ENCODE measurements at regions not wholly inside any gene's neighbourhood (a gene's known extent, or its start where the extent isn't known, plus 50 kb on each side); places are given as distances from the start of the nearest gene placed in this dataset.

DNA sequence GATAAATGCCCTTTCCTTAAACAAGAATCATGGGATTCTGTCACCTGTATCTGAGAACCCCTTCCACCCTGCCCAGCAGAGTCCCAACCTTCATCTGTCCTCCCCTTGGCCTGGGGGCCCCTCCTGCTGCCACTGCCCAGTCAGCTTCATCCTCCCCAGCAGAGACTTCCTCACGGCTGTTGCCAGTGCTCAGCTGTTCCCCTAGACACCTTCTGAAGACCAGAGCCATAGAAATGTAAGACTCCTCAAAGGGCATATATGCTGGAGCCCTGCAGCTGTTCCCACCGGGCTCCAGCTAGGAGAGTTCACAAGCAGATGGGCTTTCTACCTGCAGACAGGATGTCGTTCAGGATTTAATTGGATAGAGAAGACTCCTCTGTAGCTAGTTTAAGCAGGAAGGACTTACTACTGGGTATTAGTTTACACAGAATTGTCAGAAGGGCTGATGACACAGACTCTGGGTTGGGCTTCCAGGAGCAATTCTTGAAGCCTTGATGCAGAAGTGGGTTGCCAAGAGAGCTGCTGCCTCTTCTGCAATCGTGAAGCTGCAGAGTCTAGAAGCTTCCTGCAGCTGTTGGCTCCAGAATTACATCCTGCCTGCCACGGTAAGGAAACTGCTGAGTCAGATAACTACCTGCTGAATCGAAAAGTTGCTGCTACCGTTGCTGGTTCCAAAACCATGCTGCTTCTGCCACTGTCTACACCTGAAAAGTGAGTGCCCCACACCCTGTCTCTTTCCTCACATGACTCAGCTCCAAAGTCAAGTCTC lies 57.1 kb upstream of the MLN start:
- Histone ChIP-seq H3K27me3 (no peaks in the 10 kb centered on the region), H3K27ac (no peak overlapping the region), H3K4me3 (no peak overlapping the region), H3K4me1 (peaks cover 10 to 21% (median 18%) of the 10 kb centered on the region in 4 donors), H3K9me3 (no peaks in the 10 kb centered on the region), H3K36me3 (no peaks in the 10 kb centered on the region)
- 23 to 26% methylated on average over 5 to 7 of the region's 7 CpGs for WGBS, 2 donors
- TF ChIP-seq, protein P1, sequence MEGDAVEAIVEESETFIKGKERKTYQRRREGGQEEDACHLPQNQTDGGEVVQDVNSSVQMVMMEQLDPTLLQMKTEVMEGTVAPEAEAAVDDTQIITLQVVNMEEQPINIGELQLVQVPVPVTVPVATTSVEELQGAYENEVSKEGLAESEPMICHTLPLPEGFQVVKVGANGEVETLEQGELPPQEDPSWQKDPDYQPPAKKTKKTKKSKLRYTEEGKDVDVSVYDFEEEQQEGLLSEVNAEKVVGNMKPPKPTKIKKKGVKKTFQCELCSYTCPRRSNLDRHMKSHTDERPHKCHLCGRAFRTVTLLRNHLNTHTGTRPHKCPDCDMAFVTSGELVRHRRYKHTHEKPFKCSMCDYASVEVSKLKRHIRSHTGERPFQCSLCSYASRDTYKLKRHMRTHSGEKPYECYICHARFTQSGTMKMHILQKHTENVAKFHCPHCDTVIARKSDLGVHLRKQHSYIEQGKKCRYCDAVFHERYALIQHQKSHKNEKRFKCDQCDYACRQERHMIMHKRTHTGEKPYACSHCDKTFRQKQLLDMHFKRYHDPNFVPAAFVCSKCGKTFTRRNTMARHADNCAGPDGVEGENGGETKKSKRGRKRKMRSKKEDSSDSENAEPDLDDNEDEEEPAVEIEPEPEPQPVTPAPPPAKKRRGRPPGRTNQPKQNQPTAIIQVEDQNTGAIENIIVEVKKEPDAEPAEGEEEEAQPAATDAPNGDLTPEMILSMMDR (IDR thresholded peaks at IDR 0.05): no peak
- TF ChIP-seq POLR2AphosphoS5 (IDR thresholded peaks at IDR 0.05) (no peak), EP300 (IDR thresholded peaks at IDR 0.05) (no peak), POLR2A (IDR thresholded peaks at IDR 0.05) (no peak)
- ATAC-seq (ENCODE audit: low FRiP score in 2 of 2): no peak
- no peak for DNase-seq

DNA sequence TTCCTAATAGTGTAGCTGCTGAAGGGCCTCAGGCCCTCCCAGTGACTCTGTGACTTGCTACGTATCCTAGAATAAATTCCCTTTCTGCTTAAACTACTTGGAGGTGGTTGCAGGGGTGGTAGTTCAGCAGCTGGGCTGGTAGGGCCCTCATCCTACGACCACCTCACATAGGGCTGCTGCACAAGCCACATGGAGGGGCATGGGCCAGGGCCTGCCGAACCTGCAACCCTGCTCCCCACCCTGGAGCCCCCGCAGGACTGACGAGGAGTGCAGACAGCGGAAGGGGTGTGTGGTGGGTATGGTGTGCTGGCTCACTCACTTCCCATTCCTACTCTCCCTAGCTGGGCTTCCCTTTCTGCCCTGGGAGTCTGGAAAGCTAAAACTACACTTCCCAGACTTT lies 56.2 kb upstream of the MLN start:
- Histone ChIP-seq H3K4me1 (peaks cover 10 to 23% (median 18%) of the 10 kb centered on the region in 4 donors), H3K4me3 (no peak overlapping the region), H3K27me3 (no peaks in the 10 kb centered on the region), H3K36me3 (no peaks in the 10 kb centered on the region), H3K9me3 (no peaks in the 10 kb centered on the region), H3K27ac (no peak overlapping the region)
- no peak for ATAC-seq (ENCODE audit: low FRiP score in 2 of 2)
- no peak for DNase-seq
- WGBS, 2 donors: 86% methylated on average over 6 of the region's 6 CpGs
- TF ChIP-seq POLR2AphosphoS5 (IDR thresholded peaks at IDR 0.05): no peak
- no peak for TF ChIP-seq POLR2A (IDR thresholded peaks at IDR 0.05)
- TF ChIP-seq, protein P1 (IDR thresholded peaks at IDR 0.05): no peak
- no peak for TF ChIP-seq EP300 (IDR thresholded peaks at IDR 0.05)

DNA sequence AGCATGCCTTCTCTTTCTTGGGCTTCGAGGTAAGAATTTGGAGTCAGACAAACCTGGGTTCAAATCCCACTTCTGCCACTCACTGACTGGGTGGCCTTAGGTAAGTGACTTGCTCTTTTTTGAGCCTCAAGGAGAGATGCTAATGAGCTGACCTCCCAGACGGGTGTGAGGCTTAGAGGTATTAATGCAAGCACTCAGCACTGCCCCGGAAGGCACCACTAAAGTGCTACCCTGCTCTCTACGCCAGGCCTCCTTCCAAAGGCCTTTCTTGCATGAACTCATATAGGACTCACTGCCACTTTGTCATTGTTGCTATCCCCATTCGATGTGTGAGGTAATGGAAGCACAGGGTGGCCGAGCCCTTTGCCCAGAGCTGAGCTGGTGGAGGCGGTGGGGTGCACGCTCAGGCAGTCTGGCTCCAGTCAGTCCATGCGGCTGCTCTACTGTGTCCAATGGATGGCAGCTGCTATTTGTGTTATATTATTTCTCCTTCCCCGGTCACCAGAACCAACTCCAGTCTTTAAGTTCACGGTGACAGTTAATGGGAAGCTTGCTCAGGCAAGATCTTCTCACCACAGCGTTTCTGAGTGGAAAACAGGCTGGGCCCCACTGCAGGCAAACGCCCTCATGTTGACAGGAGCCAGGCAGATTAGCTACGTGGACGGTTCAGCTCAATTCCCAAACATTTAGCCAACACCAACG lies 55.2 kb upstream of the MLN start:
- TF ChIP-seq POLR2A (IDR thresholded peaks at IDR 0.05) (no peak), EP300 (IDR thresholded peaks at IDR 0.05) (no peak), POLR2AphosphoS5 (IDR thresholded peaks at IDR 0.05) (no peak)
- TF ChIP-seq, protein P1 (IDR thresholded peaks at IDR 0.05): no peak
- no peak overlapping the region for H3K4me3 ChIP-seq
- 87 to 89% methylated on average over 5 to 16 of the region's 16 CpGs for WGBS, 2 donors
- H3K9me3 ChIP-seq: no peaks in the 10 kb centered on the region
- ATAC-seq (ENCODE audit: low FRiP score in 2 of 2) (no peak), DNase-seq (no peak)
- H3K4me1 ChIP-seq: peaks cover 10 to 23% (median 18%) of the 10 kb centered on the region in 4 donors
- H3K36me3 ChIP-seq: no peaks in the 10 kb centered on the region
- H3K27me3 ChIP-seq: no peaks in the 10 kb centered on the region
- no peak overlapping the region for H3K27ac ChIP-seq

DNA sequence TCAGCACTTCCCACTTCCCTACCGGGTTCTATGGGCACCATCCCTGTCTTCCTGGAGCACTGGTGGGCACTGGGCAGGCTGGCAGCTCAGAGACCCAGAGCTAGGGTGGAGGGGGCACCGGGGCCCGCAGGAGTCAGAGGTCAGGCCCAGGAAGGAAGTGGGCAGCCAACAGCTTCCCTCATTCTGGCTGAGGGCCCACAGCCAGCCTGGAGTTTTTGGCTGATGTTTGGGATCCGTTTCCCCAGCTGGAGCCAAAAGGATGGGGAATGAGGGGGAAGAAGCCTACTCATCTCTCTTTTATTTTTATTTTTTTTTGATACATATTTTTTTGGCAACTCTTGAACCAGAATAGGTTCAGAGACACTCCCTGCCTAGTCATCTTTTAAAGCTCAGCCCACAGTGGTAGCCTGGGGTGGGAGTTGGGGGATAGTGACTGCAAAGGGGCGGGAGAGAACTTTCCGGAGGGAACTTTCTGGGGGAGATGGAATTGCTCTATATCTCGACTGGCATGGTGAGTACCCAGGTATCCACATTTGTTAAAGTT lies 54.2 kb upstream of the MLN start:
- ATAC-seq (ENCODE audit: low FRiP score in 2 of 2) (no peak), DNase-seq (no peak)
- Histone ChIP-seq H3K4me1 (peaks cover 10 to 23% (median 18%) of the 10 kb centered on the region in 4 donors), H3K27ac (no peak overlapping the region), H3K4me3 (no peak overlapping the region), H3K27me3 (no peaks in the 10 kb centered on the region), H3K9me3 (no peaks in the 10 kb centered on the region), H3K36me3 (no peaks in the 10 kb centered on the region)
- TF ChIP-seq POLR2A (IDR thresholded peaks at IDR 0.05) (no peak), EP300 (IDR thresholded peaks at IDR 0.05) (no peak), POLR2AphosphoS5 (IDR thresholded peaks at IDR 0.05) (no peak)
- TF ChIP-seq, protein P1 (IDR thresholded peaks at IDR 0.05): no peak
- WGBS, 2 donors: 48 to 51% methylated on average over 6 to 7 of the region's 7 CpGs

Data from upper lobe of left lung (tissue), 6 donors.